GM10266 (cell line): ENCODE measurements at regions not wholly inside any gene's neighbourhood (a gene's known extent, or its start where the extent isn't known, plus 50 kb on each side); places are given as distances from the start of the nearest gene placed in this dataset.

ENCODE experiments used
- DNase-seq: peaks from one replicate; pipeline ENCODE4 v3.0.0; 2012; ENCODE audit errors: extremely low spot score
- TF ChIP-seq, protein P1 (sequence below): IDR thresholded peaks from 2 replicates; pipeline ENCODE4 v1.5.1; 2012; ENCODE audit warnings: mild to moderate bottlenecking, low read depth; ENCODE audit not compliant: control insufficient read depth, insufficient read depth; ENCODE audit errors: missing control alignments

DNA sequence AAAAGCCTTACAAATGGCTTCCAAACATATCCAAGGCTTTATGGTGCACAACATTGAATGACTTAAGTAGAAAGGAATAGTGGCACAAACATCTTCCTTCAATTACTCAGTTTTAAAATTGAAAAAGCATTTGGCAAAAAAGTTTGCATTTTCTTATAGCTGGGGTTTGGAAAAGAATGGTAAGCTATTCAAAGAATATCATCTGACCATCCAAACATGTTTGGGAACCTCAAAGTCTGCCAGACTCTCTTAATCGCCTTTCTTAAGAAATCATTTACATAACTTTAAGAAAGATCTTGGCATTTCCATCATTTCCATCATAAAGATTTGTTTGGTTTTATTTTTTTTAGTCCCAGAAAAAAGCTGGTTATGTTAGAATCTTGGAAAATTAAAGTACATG, 210.1 kb upstream of the PELI2 start:
- TF ChIP-seq, protein P1, sequence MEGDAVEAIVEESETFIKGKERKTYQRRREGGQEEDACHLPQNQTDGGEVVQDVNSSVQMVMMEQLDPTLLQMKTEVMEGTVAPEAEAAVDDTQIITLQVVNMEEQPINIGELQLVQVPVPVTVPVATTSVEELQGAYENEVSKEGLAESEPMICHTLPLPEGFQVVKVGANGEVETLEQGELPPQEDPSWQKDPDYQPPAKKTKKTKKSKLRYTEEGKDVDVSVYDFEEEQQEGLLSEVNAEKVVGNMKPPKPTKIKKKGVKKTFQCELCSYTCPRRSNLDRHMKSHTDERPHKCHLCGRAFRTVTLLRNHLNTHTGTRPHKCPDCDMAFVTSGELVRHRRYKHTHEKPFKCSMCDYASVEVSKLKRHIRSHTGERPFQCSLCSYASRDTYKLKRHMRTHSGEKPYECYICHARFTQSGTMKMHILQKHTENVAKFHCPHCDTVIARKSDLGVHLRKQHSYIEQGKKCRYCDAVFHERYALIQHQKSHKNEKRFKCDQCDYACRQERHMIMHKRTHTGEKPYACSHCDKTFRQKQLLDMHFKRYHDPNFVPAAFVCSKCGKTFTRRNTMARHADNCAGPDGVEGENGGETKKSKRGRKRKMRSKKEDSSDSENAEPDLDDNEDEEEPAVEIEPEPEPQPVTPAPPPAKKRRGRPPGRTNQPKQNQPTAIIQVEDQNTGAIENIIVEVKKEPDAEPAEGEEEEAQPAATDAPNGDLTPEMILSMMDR: no peak
- no peak for DNase-seq

DNA sequence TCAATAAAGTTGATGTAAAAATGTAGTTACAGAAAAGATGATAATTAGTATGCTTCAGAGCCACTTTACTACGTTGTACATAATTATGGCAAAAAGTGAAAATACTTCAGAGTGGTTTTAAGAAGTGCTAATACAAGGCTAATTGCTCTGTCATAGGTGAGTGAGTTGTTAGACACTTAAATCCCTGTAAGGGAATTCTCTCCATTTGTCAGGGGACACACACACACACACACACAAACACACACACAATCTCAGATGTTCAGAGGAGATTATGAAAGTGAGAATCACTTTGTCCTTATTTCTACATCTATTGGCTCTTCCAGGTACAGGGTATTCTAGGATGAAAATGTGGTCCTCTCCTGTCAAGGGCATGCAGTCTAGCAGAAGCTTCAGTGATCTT, 208.3 kb upstream of the PELI2 start:
- TF ChIP-seq, protein P1: no peak
- DNase-seq: no peak

GRCh38 chr14:55910601-55911243, 207.5 kb upstream of the PELI2 start:
- no peak for DNase-seq
- TF ChIP-seq, protein P1: no peak

GRCh38 chr14:55911776-55912175, 206.4 kb upstream of the PELI2 start:
- DNase-seq: no peak

DNA sequence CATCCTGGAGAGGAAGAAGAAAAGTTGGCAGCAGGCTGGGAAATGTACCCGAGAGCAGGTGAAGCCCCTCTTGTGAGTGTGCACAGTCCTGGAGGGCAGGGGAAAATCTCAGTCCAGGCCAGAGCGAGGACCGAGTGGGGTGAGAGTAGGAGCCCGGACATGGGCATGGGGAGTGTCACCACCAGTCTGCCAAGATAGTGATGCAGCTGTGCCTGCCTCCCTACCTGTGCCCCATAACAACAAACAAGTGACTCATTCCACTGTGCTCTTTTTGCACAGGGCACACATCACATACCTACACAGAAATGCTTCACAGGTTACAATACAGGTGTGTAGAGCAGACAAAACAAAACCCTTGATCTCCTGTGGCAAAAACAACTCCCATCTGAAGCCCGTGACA, 205.9 kb upstream of the PELI2 start:
- DNase-seq: no peak
- TF ChIP-seq, protein P1: no peak

More at GRCh38 chr14:55911776-55912175, 206.4 kb upstream of the PELI2 start:
- TF ChIP-seq, protein P1: no peak

DNA sequence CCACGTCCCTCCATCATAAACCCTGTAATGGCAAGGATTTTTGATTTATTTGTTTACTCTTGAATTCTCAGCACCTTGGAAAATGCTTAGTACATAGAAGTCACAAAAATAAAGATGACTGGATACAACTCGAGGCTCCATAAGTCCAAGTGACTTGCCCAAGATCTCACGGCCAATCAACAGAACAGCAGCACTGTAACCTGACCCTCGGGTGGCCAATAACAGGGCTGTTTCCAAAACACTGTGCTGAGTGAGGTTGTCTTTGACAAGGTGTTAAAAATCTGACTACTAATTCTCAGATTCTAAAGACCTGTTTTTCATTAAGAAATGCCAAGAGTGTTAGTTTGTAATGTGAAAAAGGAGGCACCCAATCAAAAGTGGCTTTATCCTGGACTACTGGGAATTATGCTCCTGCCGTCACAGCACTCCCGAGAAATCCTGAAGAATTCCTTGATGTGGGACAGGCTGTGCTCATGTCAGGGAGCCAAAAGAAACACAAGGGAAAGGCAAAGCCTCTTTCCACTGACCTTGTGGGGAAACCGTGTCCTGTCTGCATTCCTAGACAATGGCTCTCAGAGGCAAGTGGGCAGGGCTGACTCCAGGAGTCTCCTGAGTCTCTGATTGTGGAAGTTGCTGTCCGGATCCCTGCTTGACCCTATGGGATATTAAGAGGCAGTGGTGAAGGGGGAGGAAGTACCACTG, 204.7 kb upstream of the PELI2 start:
- no peak for DNase-seq
- TF ChIP-seq, protein P1: no peak

DNA sequence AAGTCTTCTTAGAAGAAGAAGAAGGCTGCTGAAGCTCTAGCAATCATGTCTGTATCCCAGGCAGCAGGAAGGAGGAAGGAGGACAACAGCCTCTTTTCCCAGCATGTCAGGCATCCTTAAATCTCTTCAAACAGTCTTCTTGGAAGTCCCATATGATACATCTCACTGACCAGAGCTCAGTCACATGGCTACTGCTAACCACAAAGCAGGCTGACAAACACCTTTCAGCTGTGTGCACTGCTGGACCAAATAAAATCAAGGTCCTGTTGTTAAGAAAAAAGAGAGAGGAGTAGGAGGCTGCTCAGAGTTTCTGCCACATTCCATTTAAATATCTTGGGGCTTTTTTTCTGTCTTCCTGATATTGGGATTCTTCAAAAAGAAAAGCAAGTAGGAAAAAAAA, 203.4 kb upstream of the PELI2 start:
- TF ChIP-seq, protein P1: no peak
- DNase-seq: no peak
